Bronchial epithelial cell (primary cell): ENCODE measurements at regions not wholly inside any gene's neighbourhood (a gene's known extent, or its start where the extent isn't known, plus 50 kb on each side); places are given as distances from the start of the nearest gene placed in this dataset.

Source experiments
- DNase-seq: peaks from one replicate; pipeline ENCODE4 v3.0.0-alpha.2; 2010; ENCODE audit warnings: low read depth
- FAIRE-seq: peaks from 2 replicates; lab custom pipeline; 2011; peaks lifted over from hg19 to GRCh38; lab: Jason Lieb, UNC
- H3K27me3 ChIP-seq: 2 replicates; pipeline ENCODE4 v1.5.1; 2011; ENCODE audit warnings: low read length; ENCODE audit not compliant: control insufficient read depth, insufficient read depth
- H3K36me3 ChIP-seq: 2 replicates; pipeline ENCODE4 v1.5.1; 2011; ENCODE audit warnings: low read length; ENCODE audit not compliant: control insufficient read depth, insufficient read depth
- H3K4me3 ChIP-seq: 2 replicates; pipeline ENCODE4 v1.5.1; 2011; ENCODE audit warnings: mild to moderate bottlenecking, low read depth, low read length, control low read depth
- CTCF ChIP-seq: IDR thresholded peaks from 2 replicates; pipeline ENCODE4 v1.5.1; 2011; ENCODE audit warnings: mild to moderate bottlenecking, moderate library complexity, low read length, control low read depth, inconsistent platforms; ENCODE audit not compliant: insufficient read depth, severe bottlenecking

- FAIRE-seq (no peak), DNase-seq (no peak)
- no peak for TF ChIP-seq CTCF
- H3K27me3 ChIP-seq, result no peaks in the 10 kb centered on the region
- H3K4me3 ChIP-seq, result no peak overlapping the region
- H3K36me3 ChIP-seq, result no peaks in the 10 kb centered on the region
Measured at GRCh38 chr1:30174499-30174898, 548.9 kb downstream of the MATN1 start.

- no peak for TF ChIP-seq CTCF
Measured at GRCh38 chr1:30173560-30173959, 549.8 kb downstream of the MATN1 start.

GRCh38 chr1:30172757-30173156 is 550.6 kb downstream of the MATN1 start:
- no peak for FAIRE-seq
- Histone ChIP-seq H3K4me3 (no peak overlapping the region), H3K36me3 (no peaks in the 10 kb centered on the region), H3K27me3 (no peaks in the 10 kb centered on the region)
- TF ChIP-seq CTCF, result no peak
- no peak for DNase-seq

More at GRCh38 chr1:30173560-30173959, 549.8 kb downstream of the MATN1 start:
- H3K36me3 ChIP-seq, result no peaks in the 10 kb centered on the region
- FAIRE-seq, result no peak
- no peak overlapping the region for H3K4me3 ChIP-seq
- no peak for DNase-seq
- H3K27me3 ChIP-seq, result no peaks in the 10 kb centered on the region

- FAIRE-seq (peak; percentile 13), DNase-seq (no peak)
- no peaks in the 10 kb centered on the region for H3K36me3 ChIP-seq
- H3K4me3 ChIP-seq, result no peak overlapping the region
- TF ChIP-seq CTCF, result no peak
- H3K27me3 ChIP-seq, result no peaks in the 10 kb centered on the region
Measured at GRCh38 chr1:30172299-30172694, 551.1 kb downstream of the MATN1 start.

GRCh38 chr1:30171537-30172298 is 551.7 kb downstream of the MATN1 start:
- TF ChIP-seq CTCF, result no peak
- H3K27me3 ChIP-seq, result no peaks in the 10 kb centered on the region
- DNase-seq, result no peak
- no peak for FAIRE-seq
- no peak overlapping the region for H3K4me3 ChIP-seq
- H3K36me3 ChIP-seq, result no peaks in the 10 kb centered on the region

- H3K36me3 ChIP-seq, result no peaks in the 10 kb centered on the region
- FAIRE-seq, result peak; percentile 62
- DNase-seq, result no peak
- H3K4me3 ChIP-seq, result no peak overlapping the region
- no peak for TF ChIP-seq CTCF
- no peaks in the 10 kb centered on the region for H3K27me3 ChIP-seq
Measured at GRCh38 chr1:30169269-30169668, 554.1 kb downstream of the MATN1 start.
